T-cell (primary cell): ENCODE measurements at regions not wholly inside any gene's neighbourhood (a gene's known extent, or its start where the extent isn't known, plus 50 kb on each side); places are given as distances from the start of the nearest gene placed in this dataset.

ENCODE experiments used
- ATAC-seq, 4 experiments: fragments of 200-7000 bp in 3 of 4; fragments of 150-1000 bp in 1 of 4; cut with Tn5 transposase; replicated peaks in 1 of 4; 1 replicate in 3 of 4; 2 replicates in 1 of 4; pipeline ENCODE4 v1.10.0; 2021; ENCODE audit warnings: moderate library complexity in 3 of 4, mild to moderate bottlenecking in 2 of 4, moderate number of reproducible peaks in 1 of 4
- CTCF ChIA-PET, 2 donors: fragments of 300-600 bp; sonication (Branson Sonifier 250); formaldehyde crosslinking; loops; one replicate each; lab custom pipeline; 2022; ENCODE audit warnings: antibody characterized with exemption in 2 of 2; lab: Charles Lee
- POLR2A ChIA-PET, 2 donors: fragments of 300-600 bp; sonication (Branson Sonifier 250); formaldehyde crosslinking; loops; one replicate each; lab custom pipeline; 2022; ENCODE audit warnings: antibody characterized with exemption in 2 of 2; lab: Charles Lee
- DNase-seq, 35 experiments: peaks; one replicate each; pipeline versions ENCODE4 v3.0.0 to v3.0.0-alpha.2; 2013 to 2023
- H3K27ac ChIP-seq: one replicate; pipeline ENCODE4 v1.5.1; 2013; ENCODE audit warnings: low read length
- H3K27me3 ChIP-seq, 2 experiments: replicated peaks in 1 of 2; 1 replicate in 1 of 2; 2 replicates in 1 of 2; pipeline versions ENCODE4 v1.6.1 to v1.7.0; 2013; ENCODE audit warnings: low read length in 1 of 2, mixed read lengths in 1 of 2; ENCODE audit not compliant: control insufficient read depth in 2 of 2, insufficient read depth in 2 of 2; ENCODE audit errors: extremely low read depth in 1 of 2
- H3K36me3 ChIP-seq, 2 donors: 1 replicate in 1 of 2; 2 replicates in 1 of 2; pipeline versions ENCODE4 v1.6.1 to v1.7.0; 2013; ENCODE audit warnings: low read length in 1 of 2; ENCODE audit not compliant: control insufficient read depth in 2 of 2, insufficient read depth in 1 of 2; ENCODE audit errors: extremely low read depth in 1 of 2
- H3K4me1 ChIP-seq, 2 experiments: 1 replicate in 1 of 2; 2 replicates in 1 of 2; pipeline versions ENCODE4 v1.6.1 to v1.7.0; 2013; ENCODE audit warnings: low read length in 2 of 2, mixed read lengths in 1 of 2; ENCODE audit not compliant: insufficient read depth in 2 of 2, control insufficient read depth in 1 of 2; ENCODE audit errors: extremely low read depth in 1 of 2
- H3K4me3 ChIP-seq, 2 donors: 1 replicate in 1 of 2; 2 replicates in 1 of 2; pipeline versions ENCODE4 v1.5.1 to v1.7.0; 2013; ENCODE audit warnings: mild to moderate bottlenecking in 2 of 2, low read length in 1 of 2, moderate library complexity in 1 of 2; ENCODE audit not compliant: control insufficient read depth in 1 of 2; ENCODE audit errors: extremely low read depth in 1 of 2
- H3K9me3 ChIP-seq: 2 replicates; pipeline ENCODE4 v1.7.0; 2013
- H3K27ac Mint-ChIP-seq, 2 donors: one replicate each; pipeline ENCODE4 v1.8.0; 2020 to 2021; ENCODE audit warnings: mild to moderate bottlenecking in 2 of 2, mixed read lengths in 2 of 2
- H3K27me3 Mint-ChIP-seq, 2 donors: one replicate each; pipeline ENCODE4 v1.8.0; 2021 to 2022; ENCODE audit warnings: mixed read lengths in 2 of 2
- H3K36me3 Mint-ChIP-seq: one replicate; pipeline ENCODE4 v1.8.0; 2021; ENCODE audit warnings: mixed read lengths
- H3K4me1 Mint-ChIP-seq, 3 donors: one replicate each; pipeline ENCODE4 v1.8.0; 2020 to 2022; ENCODE audit warnings: mixed read lengths in 3 of 3, mild to moderate bottlenecking in 1 of 3
- H3K4me3 Mint-ChIP-seq, 3 donors: one replicate each; pipeline ENCODE4 v1.8.0; 2020 to 2022; ENCODE audit warnings: mild to moderate bottlenecking in 3 of 3, mixed read lengths in 3 of 3, moderate library complexity in 3 of 3
- H3K9me3 Mint-ChIP-seq, 3 donors: one replicate each; pipeline ENCODE4 v1.8.0; 2020 to 2022; ENCODE audit warnings: mixed read lengths in 3 of 3
- WGBS: methylation state at CpG from one replicate; pipeline ENCODE4 v1.1.5; 2013; ENCODE audit warnings: missing lambda C conversion rate; ENCODE audit not compliant: insufficient coverage; 5-methylcytosine and 5-hydroxymethylcytosine counted together

DNA sequence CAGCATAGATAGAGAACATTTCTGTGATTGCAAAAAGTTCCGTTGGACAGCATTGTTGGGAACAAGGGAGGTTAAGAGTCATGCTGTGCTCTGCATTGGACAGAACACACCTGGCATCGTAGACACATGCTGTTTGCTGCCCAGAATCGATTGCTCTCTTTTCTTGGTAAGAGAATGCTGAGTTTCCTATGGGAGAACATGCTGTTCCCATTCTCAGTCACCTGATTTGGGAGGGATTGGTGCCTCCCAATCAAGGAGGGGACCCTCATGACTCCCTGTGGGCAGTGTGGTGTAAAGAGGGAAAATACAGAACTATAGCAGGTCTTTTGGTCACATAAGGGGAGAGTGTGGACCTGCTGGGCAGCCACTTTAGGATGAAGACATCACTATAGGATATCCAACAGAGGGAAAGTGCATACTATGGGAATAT is 555.4 kb upstream of the CLINT1 start:
- Mint-ChIP-seq H3K36me3 (no peaks in the 10 kb centered on the region), H3K4me1 (peaks cover 0 to 3% (median 0%) of the 10 kb centered on the region in 3 donors), H3K9me3 (peaks cover 0 to 3% (median 0%) of the 10 kb centered on the region in 3 donors), H3K27ac (no peak overlapping the region), H3K27me3 (peaks cover 0 to 2% of the 10 kb centered on the region in 2 donors), H3K4me3 (no peak overlapping the region)
- Histone ChIP-seq H3K4me1 (peaks cover 0 to 5% of the 10 kb centered on the region in 2 experiments), H3K4me3 (no peak overlapping the region), H3K9me3 (no peaks in the 10 kb centered on the region), H3K27me3 (no peaks in the 10 kb centered on the region), H3K36me3 (no peaks in the 10 kb centered on the region), H3K27ac (no peak overlapping the region)
- no peak for DNase-seq
- no peak for ATAC-seq
- ChIA-PET CTCF (no interaction called here), POLR2A (no interaction called here)
- WGBS, result 65% methylated on average over 3 of the region's 3 CpGs

DNA sequence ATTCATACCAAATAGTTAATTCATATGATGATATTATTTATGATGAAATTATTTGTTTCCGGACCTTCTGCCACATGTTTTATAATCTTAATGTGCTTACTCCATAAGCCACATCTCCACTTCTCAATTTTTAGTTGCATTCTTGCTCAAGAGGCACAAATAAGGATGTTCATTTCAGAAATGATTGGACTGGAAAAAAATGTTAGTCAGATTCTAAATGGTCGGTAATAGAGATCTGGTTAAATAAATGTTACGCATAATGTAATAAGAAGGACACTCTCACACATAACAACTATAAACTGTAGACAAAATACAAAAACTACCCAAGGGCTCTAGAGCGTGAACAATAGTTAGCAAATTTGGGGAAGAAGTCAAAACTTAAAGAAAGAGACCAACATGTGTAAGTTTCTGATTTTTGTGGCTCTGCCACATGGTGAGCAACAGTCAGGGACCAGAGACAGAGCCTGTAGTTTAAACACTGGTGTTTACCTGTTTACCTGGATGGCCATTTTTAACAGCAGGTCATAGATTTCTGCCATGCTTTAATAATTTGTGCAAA is 554.3 kb upstream of the CLINT1 start:
- ChIA-PET POLR2A (no interaction called here), CTCF (no interaction called here)
- no peaks in the 10 kb centered on the region for H3K36me3 Mint-ChIP-seq

DNA sequence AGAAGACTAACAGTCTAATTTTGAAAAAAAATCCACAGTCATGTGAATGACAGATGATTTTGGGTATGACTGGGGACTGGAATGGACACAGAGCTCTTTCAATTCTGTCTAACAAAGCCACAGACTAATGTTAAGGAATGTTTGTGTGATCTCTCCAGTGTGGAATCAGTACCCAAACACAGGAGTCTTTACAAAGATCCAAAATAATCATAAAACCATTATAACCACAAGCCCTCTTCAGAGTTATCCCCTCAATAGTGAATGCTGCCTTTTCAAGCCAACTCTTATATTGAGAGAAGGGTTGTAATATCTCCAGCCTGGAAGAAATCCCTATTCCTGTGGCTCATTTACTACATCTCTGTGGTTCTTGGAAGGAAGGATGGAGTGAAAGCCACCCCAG is 552.0 kb upstream of the CLINT1 start:
- ChIA-PET CTCF (interaction anchor here in 1 of 2 donors (0.5 kb wide), 1 partner anchor 726 kb away, joined by 3 read pairs; no protein-coding TSS in a partner anchor), POLR2A (no interaction called here)
- H3K36me3 ChIP-seq, result no peaks in the 10 kb centered on the region
- H3K27ac Mint-ChIP-seq, result no peak overlapping the region
- no peak for DNase-seq
- no peaks in the 10 kb centered on the region for H3K9me3 ChIP-seq
- H3K27me3 ChIP-seq, result no peaks in the 10 kb centered on the region
- H3K27me3 Mint-ChIP-seq, result peaks cover 0 to 2% of the 10 kb centered on the region in 2 donors
- H3K4me1 ChIP-seq, result peaks cover 0 to 5% of the 10 kb centered on the region in 2 experiments
- no peak for ATAC-seq
- no peaks in the 10 kb centered on the region for H3K9me3 Mint-ChIP-seq
- peaks cover 0 to 3% (median 0%) of the 10 kb centered on the region in 3 donors for H3K4me1 Mint-ChIP-seq
- no peak overlapping the region for H3K4me3 ChIP-seq
- H3K4me3 Mint-ChIP-seq, result no peak overlapping the region
- no peak overlapping the region for H3K27ac ChIP-seq
- H3K36me3 Mint-ChIP-seq, result no peaks in the 10 kb centered on the region

More for the DNA sequence above, 554.3 kb upstream of the CLINT1 start:
- H3K9me3 ChIP-seq, result no peaks in the 10 kb centered on the region
- Mint-ChIP-seq H3K4me3 (no peak overlapping the region), H3K27me3 (peaks cover 0 to 2% of the 10 kb centered on the region in 2 donors), H3K27ac (peak overlapping the region in 1 of 2 donors; percentile 24), H3K9me3 (peaks cover 0 to 1% (median 0%) of the 10 kb centered on the region in 3 donors), H3K4me1 (peaks cover 0 to 3% (median 0%) of the 10 kb centered on the region in 3 donors)
- H3K4me3 ChIP-seq, result no peak overlapping the region
- DNase-seq, result no peak
- no peak for ATAC-seq
- no CpG with 5 or more reads among the region's 4 CpGs for WGBS
- no peaks in the 10 kb centered on the region for H3K27me3 ChIP-seq
- H3K4me1 ChIP-seq, result peaks cover 0 to 5% of the 10 kb centered on the region in 2 experiments
- H3K36me3 ChIP-seq, result no peaks in the 10 kb centered on the region
- H3K27ac ChIP-seq, result no peak overlapping the region

DNA sequence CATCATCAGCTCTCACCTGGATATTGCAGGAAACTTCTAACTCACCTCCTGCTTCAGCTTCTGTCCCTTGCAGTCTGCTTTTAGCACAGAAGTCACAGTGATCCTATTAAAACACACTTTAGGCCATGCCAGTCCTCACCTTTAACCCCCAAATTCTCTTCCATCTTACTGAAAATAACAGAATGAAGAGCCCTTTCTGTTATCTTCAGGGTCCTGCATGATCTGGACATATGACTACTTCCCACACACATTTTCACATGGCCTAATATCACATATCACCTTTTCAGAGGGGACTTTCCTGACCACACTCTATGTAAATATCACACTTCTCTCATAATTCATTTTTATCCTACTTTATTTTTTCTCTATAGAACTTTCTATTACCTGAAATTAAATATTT is 550.6 kb upstream of the CLINT1 start:
- no peaks in the 10 kb centered on the region for H3K9me3 ChIP-seq
- ChIA-PET CTCF (interaction anchor here in 1 of 2 donors (0.6 kb wide), 1 partner anchor 198 kb away, joined by 3 read pairs; no protein-coding TSS in a partner anchor), POLR2A (interaction anchor here in 1 of 2 donors (0.5 kb wide), 1 partner anchor 92 kb away, joined by 3 read pairs; no protein-coding TSS in a partner anchor)
- no peaks in the 10 kb centered on the region for H3K36me3 ChIP-seq
- peaks cover 0 to 5% of the 10 kb centered on the region in 2 experiments for H3K4me1 ChIP-seq
- no peak overlapping the region for H3K4me3 ChIP-seq
- H3K27ac ChIP-seq, result no peak overlapping the region
- ATAC-seq (no peak), DNase-seq (no peak)
- no peaks in the 10 kb centered on the region for H3K27me3 ChIP-seq
- H3K4me3 Mint-ChIP-seq, result no peak overlapping the region
- peaks cover 0 to 3% (median 0%) of the 10 kb centered on the region in 3 donors for H3K4me1 Mint-ChIP-seq
- peaks cover 0 to 5% (median 1%) of the 10 kb centered on the region in 3 donors for H3K9me3 Mint-ChIP-seq
- peaks cover 1% of the 10 kb centered on the region for H3K36me3 Mint-ChIP-seq
- H3K27ac Mint-ChIP-seq, result no peak overlapping the region
- H3K27me3 Mint-ChIP-seq, result peaks cover 0 to 2% of the 10 kb centered on the region in 2 donors

DNA sequence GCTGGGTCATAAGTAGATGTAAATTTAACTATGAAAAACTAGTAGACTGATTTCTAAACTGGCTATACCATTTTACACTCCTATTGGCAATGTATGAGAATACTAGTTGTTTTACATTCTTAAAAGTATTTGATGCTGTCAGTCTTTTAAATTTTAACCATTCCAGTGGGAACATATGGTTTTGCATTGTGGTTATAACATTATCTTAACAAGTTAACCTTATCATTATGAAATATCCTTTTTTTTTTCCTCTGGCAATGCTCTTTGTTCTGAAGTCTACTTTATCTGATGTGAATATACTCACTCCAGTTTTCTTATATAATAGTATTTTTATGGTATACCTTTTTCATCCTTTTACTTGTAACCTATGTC is 548.9 kb upstream of the CLINT1 start:
- no peak overlapping the region for H3K4me3 Mint-ChIP-seq
- Histone ChIP-seq H3K4me1 (peaks cover 0 to 5% of the 10 kb centered on the region in 2 experiments), H3K36me3 (no peaks in the 10 kb centered on the region), H3K27me3 (no peaks in the 10 kb centered on the region), H3K9me3 (no peaks in the 10 kb centered on the region), H3K27ac (no peak overlapping the region), H3K4me3 (no peak overlapping the region)
- no peaks in the 10 kb centered on the region for H3K4me1 Mint-ChIP-seq
- peaks cover 0 to 2% of the 10 kb centered on the region in 2 donors for H3K27me3 Mint-ChIP-seq
- ChIA-PET POLR2A (no interaction called here), CTCF (interaction anchor here in 1 of 2 donors (0.6 kb wide), 1 partner anchor 808 kb away, joined by 3 read pairs; no protein-coding TSS in a partner anchor)
- H3K36me3 Mint-ChIP-seq, result peaks cover 3% of the 10 kb centered on the region
- ATAC-seq, result no peak
- peaks cover 9 to 14% (median 9%) of the 10 kb centered on the region in 3 donors for H3K9me3 Mint-ChIP-seq
- no peak for DNase-seq
- no peak overlapping the region for H3K27ac Mint-ChIP-seq

DNA sequence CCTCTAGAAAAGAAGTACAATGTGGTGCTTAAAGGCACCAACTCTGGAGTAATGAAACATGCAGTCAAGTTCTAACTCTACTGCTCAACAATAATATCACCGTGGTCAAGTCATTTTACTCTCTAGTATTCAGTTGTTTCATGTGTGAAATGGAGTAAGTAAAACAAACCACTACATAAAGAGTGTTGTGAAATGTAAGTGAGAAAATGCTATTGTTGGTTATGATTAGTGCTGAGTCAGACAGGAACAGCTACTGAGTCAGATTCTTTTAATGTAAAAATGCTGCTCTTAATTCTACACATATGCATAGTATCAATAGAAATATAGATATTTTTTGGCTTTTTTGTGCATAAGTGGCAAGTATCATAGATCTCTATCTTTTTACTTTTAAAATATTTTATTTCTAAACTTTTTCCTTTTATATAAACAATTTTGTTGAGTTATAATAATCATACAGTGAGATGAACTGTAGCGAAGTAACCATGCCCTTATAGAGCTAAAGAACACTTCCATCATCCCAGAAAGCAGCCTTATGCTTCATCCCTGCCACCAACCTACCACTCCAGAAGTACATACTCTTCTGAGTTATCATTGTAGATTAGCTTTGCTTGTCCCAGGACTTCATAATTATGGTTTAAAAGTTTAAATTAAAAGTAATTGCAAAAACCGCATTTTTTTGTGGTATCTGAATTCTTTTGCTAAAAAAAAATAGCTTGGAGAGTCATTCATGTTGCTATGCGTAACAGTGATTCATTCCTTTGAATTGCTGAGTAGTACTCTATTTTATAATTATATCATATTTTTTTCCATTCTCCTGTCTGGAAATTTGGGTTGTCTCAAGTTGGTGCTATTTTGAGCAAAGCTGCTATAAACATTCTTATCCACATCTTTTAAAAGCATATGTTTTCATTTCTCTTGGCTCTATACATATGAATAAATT is 548.2 kb upstream of the CLINT1 start:
- Histone ChIP-seq H3K27ac (no peak overlapping the region), H3K9me3 (no peaks in the 10 kb centered on the region), H3K36me3 (no peaks in the 10 kb centered on the region), H3K4me1 (peaks cover 0 to 5% of the 10 kb centered on the region in 2 experiments), H3K4me3 (no peak overlapping the region), H3K27me3 (no peaks in the 10 kb centered on the region)
- ChIA-PET CTCF (interaction anchor here in 1 of 2 donors (0.6 kb wide), 1 partner anchor 809 kb away, joined by 3 read pairs; no protein-coding TSS in a partner anchor), POLR2A (no interaction called here)
- no peak for DNase-seq
- H3K27ac Mint-ChIP-seq, result no peak overlapping the region
- H3K9me3 Mint-ChIP-seq, result peaks cover 9 to 14% (median 9%) of the 10 kb centered on the region in 3 donors
- H3K36me3 Mint-ChIP-seq, result peaks cover 3% of the 10 kb centered on the region
- no peak for ATAC-seq
- no peaks in the 10 kb centered on the region for H3K4me1 Mint-ChIP-seq
- no CpG with 5 or more reads among the region's 4 CpGs for WGBS
- H3K27me3 Mint-ChIP-seq, result peaks cover 0 to 2% of the 10 kb centered on the region in 2 donors
- no peak overlapping the region for H3K4me3 Mint-ChIP-seq
